Heart right ventricle (tissue), 16 donors: ENCODE measurements at regions not wholly inside any gene's neighbourhood (a gene's known extent, or its start where the extent isn't known, plus 50 kb on each side); places are given as distances from the start of the nearest gene placed in this dataset.

Experiments used
- ATAC-seq, 8 donors: fragments of 200-7000 bp; cut with Tn5 transposase; one replicate each; pipeline ENCODE4 v1.9.1; 2020; ENCODE audit warnings: mild to moderate bottlenecking in 8 of 8, moderate library complexity in 8 of 8, moderate number of reproducible peaks in 1 of 8
- DNase-seq, 2 donors: peaks; one replicate each; pipeline ENCODE4 v3.0.0-alpha.2; 2020
- H3K27ac ChIP-seq, 10 donors: fragments of 200-600 bp; sonication (generic) in 2 of 10; one replicate each; pipeline versions ENCODE4 v1.5.0 to v1.8.0; 2020 to 2022; ENCODE audit warnings: mild to moderate bottlenecking in 3 of 10
- H3K27me3 ChIP-seq, 7 donors: fragments of 200-600 bp; one replicate each; pipeline ENCODE4 v1.8.0; 2021 to 2022; ENCODE audit warnings: mild to moderate bottlenecking in 2 of 7
- H3K36me3 ChIP-seq, 9 donors: fragments of 200-600 bp; sonication (generic) in 1 of 9; one replicate each; pipeline versions ENCODE4 v1.5.0 to v1.8.0; 2020 to 2022; ENCODE audit warnings: mild to moderate bottlenecking in 2 of 9
- H3K4me1 ChIP-seq, 9 donors: fragments of 200-600 bp; sonication (generic) in 1 of 9; one replicate each; pipeline versions ENCODE4 v1.5.0 to v1.8.0; 2020 to 2022; ENCODE audit warnings: mild to moderate bottlenecking in 4 of 9
- H3K4me3 ChIP-seq, 10 donors: fragments of 200-600 bp; sonication (generic) in 2 of 10; one replicate each; pipeline versions ENCODE4 v1.5.0 to v1.8.0; 2020 to 2022; ENCODE audit warnings: mild to moderate bottlenecking in 7 of 10, moderate library complexity in 2 of 10
- H3K9me3 ChIP-seq, 11 donors: fragments of 200-600 bp in 10 of 11; sonication (generic) in 2 of 11; one replicate each; pipeline versions ENCODE4 v1.5.0 to v1.8.0; 2013 to 2022; ENCODE audit warnings: mild to moderate bottlenecking in 2 of 11, control low read depth in 1 of 11, moderate library complexity in 1 of 11
- WGBS, 2 donors: extraction: QIAGEN DNeasy Blood & Tissue Kit; methylation state at CpG; one replicate each; pipeline ENCODE4 v1.1.7; 2013; ENCODE audit warnings: inconsistent platforms in 1 of 2; 5-methylcytosine and 5-hydroxymethylcytosine counted together
- intact Hi-C, 10 donors: fragments of 100-400 bp; cut with DNase I; formaldehyde crosslinking; loops; one replicate each; pipeline versions ENCODE4 v1.11.1 to v1.14.2; 2022
- TF ChIP-seq, protein P1 (sequence below), 9 donors: fragments of 200-600 bp; sonication (generic) in 2 of 9; IDR thresholded peaks; one replicate each; pipeline versions ENCODE4 v1.5.0 to v1.8.0; 2021 to 2022; ENCODE audit warnings: antibody characterized with exemption in 9 of 9, mild to moderate bottlenecking in 5 of 9, moderate library complexity in 1 of 9
- donor health status: Arrhythmogenic right ventricular cardiomyopathy.
- donor health status: ischemic (EF 13 %, LVEDD 7.1; RV severe dilation, severe dysfunction).
- donor health status: healthy with polysubstance abuse.
- donor health status: DM: no; HTN: yes; CAD: no.
- donor health status: DM: no; HTN: no; CAD: no.
- donor health status: ischemic (EF 25% LVEDD 6.9; RV normal size, moderate dysfunction).
- donor health status: ischemic (EF 25% LVEDD 5.7; RV mildly dilated, moderate dysfunction).
- donor health status: healthy.
- donor health status: DM: yes; HTN: yes; CAD: no.
- donor health status: Ischemic cardiomyopathy.
- donor health status: ischemic (EF 35%, LVEDD 5.7; RV mildly dilated, moderate dysfunction).
- donor health status: nonischemic (EF 11% LVEDD 7.7; RV severe dilation, severe dysfunction).
- donor health status: DM: yes; HTN: yes; CAD: no.
- donor health status: PGD.
- donor health status: ischemic (EF 29% LVEDD 5.4; RV normal size, mild dysfunction).
- donor health status: nonischemic (EF 23%, LVEDD 6.1; RV moderate dilation, normal function).

DNA sequence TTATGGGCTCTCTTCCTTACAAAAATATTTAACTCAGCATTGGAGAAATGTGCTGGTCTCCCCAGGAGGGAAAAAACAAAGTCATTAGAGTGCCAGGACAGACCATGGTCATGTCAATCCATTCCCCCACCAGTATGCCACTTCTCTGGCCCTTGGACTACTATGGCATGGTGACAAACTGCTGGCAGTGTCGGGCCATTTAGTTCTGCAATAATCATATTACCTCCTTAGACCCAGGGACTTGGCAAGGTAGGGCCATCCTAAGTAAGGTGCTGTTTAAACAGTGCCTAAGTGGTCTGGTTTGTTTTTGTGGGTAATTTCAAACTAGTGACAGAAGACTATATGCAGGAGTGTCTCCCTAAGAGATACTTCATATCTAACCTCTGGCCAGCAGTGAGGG lies 177.8 kb upstream of the STK32A start:
- 73 to 80% methylated on average over 1 of the region's 1 CpG for WGBS, 2 donors
- Histone ChIP-seq H3K27ac (no peak overlapping the region), H3K36me3 (no peaks in the 10 kb centered on the region), H3K4me3 (no peak overlapping the region), H3K27me3 (peaks cover 0 to 58% (median 0%) of the 10 kb centered on the region in 7 donors), H3K4me1 (no peaks in the 10 kb centered on the region), H3K9me3 (no peaks in the 10 kb centered on the region)
- DNase-seq (no peak), ATAC-seq (no peak)
- TF ChIP-seq, protein P1, sequence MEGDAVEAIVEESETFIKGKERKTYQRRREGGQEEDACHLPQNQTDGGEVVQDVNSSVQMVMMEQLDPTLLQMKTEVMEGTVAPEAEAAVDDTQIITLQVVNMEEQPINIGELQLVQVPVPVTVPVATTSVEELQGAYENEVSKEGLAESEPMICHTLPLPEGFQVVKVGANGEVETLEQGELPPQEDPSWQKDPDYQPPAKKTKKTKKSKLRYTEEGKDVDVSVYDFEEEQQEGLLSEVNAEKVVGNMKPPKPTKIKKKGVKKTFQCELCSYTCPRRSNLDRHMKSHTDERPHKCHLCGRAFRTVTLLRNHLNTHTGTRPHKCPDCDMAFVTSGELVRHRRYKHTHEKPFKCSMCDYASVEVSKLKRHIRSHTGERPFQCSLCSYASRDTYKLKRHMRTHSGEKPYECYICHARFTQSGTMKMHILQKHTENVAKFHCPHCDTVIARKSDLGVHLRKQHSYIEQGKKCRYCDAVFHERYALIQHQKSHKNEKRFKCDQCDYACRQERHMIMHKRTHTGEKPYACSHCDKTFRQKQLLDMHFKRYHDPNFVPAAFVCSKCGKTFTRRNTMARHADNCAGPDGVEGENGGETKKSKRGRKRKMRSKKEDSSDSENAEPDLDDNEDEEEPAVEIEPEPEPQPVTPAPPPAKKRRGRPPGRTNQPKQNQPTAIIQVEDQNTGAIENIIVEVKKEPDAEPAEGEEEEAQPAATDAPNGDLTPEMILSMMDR (IDR thresholded peaks at IDR 0.05): no peak
- intact Hi-C loops: no loop called here

DNA sequence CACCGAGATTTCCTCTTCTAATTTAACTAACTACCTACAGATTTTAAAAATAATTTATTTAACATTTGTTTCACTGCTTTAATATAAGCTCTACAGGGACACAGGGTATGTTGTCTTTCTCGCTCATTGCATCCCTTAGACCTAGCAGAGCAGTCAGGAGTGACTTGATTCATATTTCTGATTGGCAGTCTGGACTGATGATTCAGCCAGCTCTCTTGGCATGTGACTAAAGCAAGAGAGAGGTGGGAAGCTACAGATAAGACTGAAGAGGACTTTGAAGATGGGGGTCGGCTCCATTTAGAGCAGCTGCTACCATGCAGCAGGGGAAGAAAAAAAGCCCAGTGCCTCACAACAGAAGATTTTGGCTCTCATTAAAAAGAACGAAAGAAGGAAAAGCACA lies 173.4 kb upstream of the STK32A start:
- no peak for ATAC-seq
- 41 to 44% methylated on average over 4 of the region's 4 CpGs for WGBS, 2 donors
- DNase-seq: no peak
- Histone ChIP-seq H3K27me3 (peaks cover 0 to 42% (median 0%) of the 10 kb centered on the region in 7 donors), H3K27ac (no peak overlapping the region), H3K9me3 (no peaks in the 10 kb centered on the region), H3K36me3 (no peaks in the 10 kb centered on the region), H3K4me3 (no peak overlapping the region), H3K4me1 (no peaks in the 10 kb centered on the region)
- TF ChIP-seq, protein P1 (IDR thresholded peaks at IDR 0.05): no peak
- intact Hi-C loops: no loop called here

DNA sequence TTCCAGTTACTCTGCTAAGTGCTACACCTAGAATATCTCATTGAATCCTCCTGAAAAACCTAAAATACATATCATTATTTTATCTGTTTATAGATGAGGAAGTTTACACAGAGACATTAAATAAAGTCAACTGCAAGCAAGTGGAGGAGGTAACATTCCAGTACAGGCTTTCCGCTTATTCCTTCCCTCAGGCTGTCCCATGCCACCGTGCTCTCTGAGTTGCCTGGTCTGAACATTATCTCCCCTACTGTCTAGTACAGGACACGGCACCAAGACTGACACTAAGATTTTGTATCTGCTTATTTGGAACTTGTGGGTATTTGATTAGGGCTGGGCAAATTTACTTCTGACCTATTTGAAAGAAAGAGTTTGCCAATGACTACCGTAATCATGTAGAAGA lies 172.4 kb upstream of the STK32A start:
- 63 to 81% methylated on average over 4 of the region's 4 CpGs for WGBS, 2 donors
- DNase-seq: no peak
- no peaks in the 10 kb centered on the region for H3K36me3 ChIP-seq
- H3K9me3 ChIP-seq: peaks cover 0 to 2% (median 0%) of the 10 kb centered on the region in 11 donors
- TF ChIP-seq, protein P1 (IDR thresholded peaks at IDR 0.05): no peak
- ATAC-seq: no peak
- H3K27ac ChIP-seq: no peak overlapping the region
- no peaks in the 10 kb centered on the region for H3K4me1 ChIP-seq
- intact Hi-C loops: no loop called here
- H3K4me3 ChIP-seq: no peak overlapping the region
- H3K27me3 ChIP-seq: peaks cover 0 to 38% (median 0%) of the 10 kb centered on the region in 7 donors

DNA sequence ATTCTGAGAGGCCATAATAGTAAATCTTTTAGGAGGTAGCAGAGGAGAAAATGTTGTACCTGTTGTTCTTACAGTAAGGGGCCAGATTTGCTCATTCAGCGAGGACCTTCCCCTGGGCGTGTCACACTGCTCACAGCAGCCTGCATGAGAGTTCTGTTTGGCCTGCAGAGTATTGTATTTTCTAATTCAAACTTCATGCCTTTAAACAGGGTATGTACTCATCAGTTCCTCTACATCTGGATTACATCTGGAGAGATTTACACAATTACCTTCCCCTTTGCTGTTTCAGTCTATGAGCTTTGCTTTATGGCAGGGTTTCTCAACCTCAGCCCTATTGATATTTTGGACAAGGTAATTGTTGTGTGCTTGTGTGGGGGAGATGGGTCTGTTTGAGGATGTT lies 170.9 kb upstream of the STK32A start:
- TF ChIP-seq, protein P1 (IDR thresholded peaks at IDR 0.05): no peak
- no peak for ATAC-seq
- H3K27me3 ChIP-seq: peaks cover 0 to 23% (median 0%) of the 10 kb centered on the region in 7 donors
- intact Hi-C loops: no loop called here
- 90 to 92% methylated on average over 2 of the region's 2 CpGs for WGBS, 2 donors
- H3K9me3 ChIP-seq: peaks cover 0 to 4% (median 0%) of the 10 kb centered on the region in 11 donors
- no peak overlapping the region for H3K4me3 ChIP-seq
- no peaks in the 10 kb centered on the region for H3K36me3 ChIP-seq
- no peak overlapping the region for H3K27ac ChIP-seq
- no peaks in the 10 kb centered on the region for H3K4me1 ChIP-seq
- no peak for DNase-seq
